GM10248 (cell line): ENCODE measurements at regions not wholly inside any gene's neighbourhood (a gene's known extent, or its start where the extent isn't known, plus 50 kb on each side); places are given as distances from the start of the nearest gene placed in this dataset.

Experiments
- CTCF ChIA-PET: fragments of 300-600 bp; sonication (Branson Sonifier 250); formaldehyde crosslinking; extraction: SDS; loops from one replicate; lab custom pipeline; 2021; ENCODE audit warnings: antibody characterized with exemption; lab: Yijun Ruan, JAX
- POLR2A ChIA-PET: fragments of 350-650 bp; sonication (Branson Sonifier 250); formaldehyde crosslinking; extraction: SDS; loops from one replicate; lab custom pipeline; 2020; ENCODE audit warnings: antibody characterized with exemption; lab: Yijun Ruan, JAX
- DNase-seq: peaks from one replicate; pipeline ENCODE4 v3.0.0; 2012; ENCODE audit errors: extremely low spot score
- TF ChIP-seq, protein P1 (sequence below): IDR thresholded peaks from 2 replicates; pipeline ENCODE4 v1.5.1; 2012; ENCODE audit warnings: mild to moderate bottlenecking, low read depth; ENCODE audit errors: extremely low read depth, missing control alignments, control extremely low read depth

DNA sequence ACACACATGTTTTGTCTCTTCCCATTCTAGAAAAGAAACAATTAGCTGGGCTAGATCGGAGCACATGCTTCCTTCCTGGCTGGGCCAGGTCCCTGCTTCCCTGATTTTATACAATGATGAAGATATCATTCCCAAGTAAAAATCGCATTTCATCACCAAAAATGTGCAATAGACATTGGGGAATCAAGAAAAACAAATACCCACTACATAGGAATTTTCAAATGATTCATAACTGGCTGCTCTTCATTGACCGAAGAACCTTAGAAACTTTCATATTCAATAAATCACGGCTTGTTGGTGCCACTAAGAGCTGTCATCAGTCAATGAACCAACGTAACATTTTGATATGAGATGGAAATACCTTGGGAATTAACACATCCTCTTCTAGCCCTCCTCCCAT is 373.6 kb upstream of the TRIB2 start:
- ChIA-PET POLR2A (interaction anchor here (0.5 kb wide), 1 partner anchor 525 kb away, joined by 3 read pairs; no protein-coding TSS in a partner anchor), CTCF (interaction anchor here (1.3 kb wide), 1 partner anchor 13 kb away, joined by 3 read pairs; no protein-coding TSS in a partner anchor)
- TF ChIP-seq, protein P1, sequence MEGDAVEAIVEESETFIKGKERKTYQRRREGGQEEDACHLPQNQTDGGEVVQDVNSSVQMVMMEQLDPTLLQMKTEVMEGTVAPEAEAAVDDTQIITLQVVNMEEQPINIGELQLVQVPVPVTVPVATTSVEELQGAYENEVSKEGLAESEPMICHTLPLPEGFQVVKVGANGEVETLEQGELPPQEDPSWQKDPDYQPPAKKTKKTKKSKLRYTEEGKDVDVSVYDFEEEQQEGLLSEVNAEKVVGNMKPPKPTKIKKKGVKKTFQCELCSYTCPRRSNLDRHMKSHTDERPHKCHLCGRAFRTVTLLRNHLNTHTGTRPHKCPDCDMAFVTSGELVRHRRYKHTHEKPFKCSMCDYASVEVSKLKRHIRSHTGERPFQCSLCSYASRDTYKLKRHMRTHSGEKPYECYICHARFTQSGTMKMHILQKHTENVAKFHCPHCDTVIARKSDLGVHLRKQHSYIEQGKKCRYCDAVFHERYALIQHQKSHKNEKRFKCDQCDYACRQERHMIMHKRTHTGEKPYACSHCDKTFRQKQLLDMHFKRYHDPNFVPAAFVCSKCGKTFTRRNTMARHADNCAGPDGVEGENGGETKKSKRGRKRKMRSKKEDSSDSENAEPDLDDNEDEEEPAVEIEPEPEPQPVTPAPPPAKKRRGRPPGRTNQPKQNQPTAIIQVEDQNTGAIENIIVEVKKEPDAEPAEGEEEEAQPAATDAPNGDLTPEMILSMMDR = no peak
- DNase-seq = no peak

DNA sequence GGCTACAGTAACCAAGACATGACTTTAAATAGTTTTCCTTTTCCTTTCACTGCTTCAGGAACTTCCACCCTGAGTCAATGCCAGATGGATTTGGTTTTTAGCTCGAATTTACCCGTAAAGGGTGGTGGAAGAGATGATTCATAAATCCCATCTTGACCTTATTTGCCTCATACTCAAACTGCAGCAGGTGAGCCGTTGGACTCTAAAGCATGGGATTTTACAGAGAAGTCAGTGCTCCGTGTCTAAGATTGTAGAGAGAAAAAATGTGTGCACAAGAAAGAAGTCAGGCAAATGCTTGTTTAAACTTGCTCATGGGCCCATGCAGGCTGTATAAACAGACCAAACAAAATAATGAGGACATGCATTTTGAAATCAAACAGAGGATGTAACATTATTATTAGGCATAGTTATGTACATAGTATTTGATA is 369.7 kb upstream of the TRIB2 start:
- TF ChIP-seq, protein P1 = no peak
- POLR2A ChIA-PET = no interaction called here
- no peak for DNase-seq
- CTCF ChIA-PET = interaction anchor here (0.8 kb wide), 1 partner anchor 13 kb away, joined by 3 read pairs; no protein-coding TSS in a partner anchor

DNA sequence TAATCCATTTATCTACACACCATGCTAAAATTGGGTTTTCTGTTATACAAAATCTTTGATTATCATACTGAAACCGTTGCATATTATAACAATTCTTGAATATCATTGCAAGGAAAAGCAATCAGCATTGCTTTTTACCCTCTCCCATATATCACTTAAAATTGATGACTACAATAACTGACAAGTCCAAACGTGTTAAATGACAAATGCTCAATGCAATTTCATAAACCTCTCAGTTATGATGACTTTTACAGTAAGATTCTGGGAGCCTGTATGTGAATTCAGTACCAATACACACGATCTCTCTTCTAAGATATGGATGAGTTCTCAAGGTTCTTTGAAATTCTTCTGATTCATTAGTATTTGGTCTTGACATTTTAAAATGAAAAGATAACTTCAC is 368.5 kb upstream of the TRIB2 start:
- no peak for DNase-seq
- ChIA-PET POLR2A (no interaction called here), CTCF (interaction anchor here (1.2 to 1.6 kb wide), 2 partner anchors 8 to 19 kb away, joined by 4 to 6 read pairs; no protein-coding TSS in a partner anchor)
- TF ChIP-seq, protein P1 = no peak

- ChIA-PET CTCF (interaction anchor here (1.3 to 1.7 kb wide), 2 partner anchors 9 to 12 kb away, joined by 5 to 7 read pairs; no protein-coding TSS in a partner anchor), POLR2A (no interaction called here)
- TF ChIP-seq, protein P1 = no peak
- DNase-seq = no peak
Observed at GRCh38 chr2:12350821-12351220, 365.9 kb upstream of the TRIB2 start.

DNA sequence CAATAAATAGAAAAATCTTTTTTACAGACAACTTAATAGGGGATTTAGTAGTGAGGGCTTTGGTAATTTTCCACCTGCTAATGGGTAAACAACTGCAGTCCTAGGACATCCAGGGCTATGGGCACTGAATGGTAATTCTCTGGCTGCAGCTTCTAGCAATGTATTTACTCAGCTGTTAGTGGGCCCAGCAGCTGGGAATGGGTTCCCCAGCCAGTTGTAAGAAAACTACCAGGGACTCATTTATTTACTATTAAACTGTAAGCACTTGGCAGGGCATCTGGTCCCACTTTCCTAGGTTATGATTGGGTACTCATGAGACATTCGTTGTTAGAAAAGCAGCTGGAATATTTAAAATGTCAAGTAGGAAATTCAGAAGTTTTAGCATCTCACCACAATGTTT is 363.8 kb upstream of the TRIB2 start:
- ChIA-PET POLR2A (no interaction called here), CTCF (no interaction called here)
- DNase-seq = no peak

GRCh38 chr2:12361506-12361905 is 355.2 kb upstream of the TRIB2 start:
- CTCF ChIA-PET = no interaction called here
- DNase-seq = no peak
- POLR2A ChIA-PET = no interaction called here
- TF ChIP-seq, protein P1 = no peak

More for the DNA sequence above, 363.8 kb upstream of the TRIB2 start:
- TF ChIP-seq, protein P1 = no peak

GRCh38 chr2:12363138-12363537 is 353.6 kb upstream of the TRIB2 start:
- no peak for DNase-seq
- ChIA-PET POLR2A (no interaction called here), CTCF (interaction anchor here (1.0 kb wide), 1 partner anchor 9 kb away, joined by 3 read pairs; no protein-coding TSS in a partner anchor)
- TF ChIP-seq, protein P1 = no peak
